ENCODE measurements at regions not wholly inside any gene's neighbourhood (a gene's known extent, or its start where the extent isn't known, plus 50 kb on each side); places are given as distances from the start of the nearest gene placed in this dataset.

GRCh38 chr2:149782572-149782971, 195.0 kb upstream of the MMADHC start:
- TF ChIP-seq CTCF (IDR thresholded peaks at IDR 0.05): no peak
- TF ChIP-seq EP300 (IDR thresholded peaks at IDR 0.05; ENCODE audit: low read depth): no peak
- TF ChIP-seq POLR2AphosphoS5 (IDR thresholded peaks at IDR 0.05): no peak
- no peak for TF ChIP-seq POLR2A (IDR thresholded peaks at IDR 0.05)
